MM.1S (cell line): ENCODE measurements at regions not wholly inside any gene's neighbourhood (a gene's known extent, or its start where the extent isn't known, plus 50 kb on each side); places are given as distances from the start of the nearest gene placed in this dataset.

Experiments
- DNase-seq: peaks from one replicate; pipeline ENCODE4 v3.0.0-alpha.2; 2015
- H2AFZ ChIP-seq: fragments of 300-600 bp; sonication (generic); 2 replicates; pipeline ENCODE4 v1.6.0; 2016; ENCODE audit warnings: antibody characterized with exemption, low read length
- H3F3A ChIP-seq: fragments of 300-600 bp; sonication (generic); 2 replicates; pipeline ENCODE4 v1.6.1; 2016; ENCODE audit warnings: mild to moderate bottlenecking, antibody characterized with exemption, low read length, moderate library complexity, mixed read lengths; ENCODE audit not compliant: insufficient read depth
- H3K27ac ChIP-seq: fragments of 300-600 bp; sonication (generic); 2 replicates; pipeline ENCODE4 v1.5.1; 2016; ENCODE audit warnings: mild to moderate bottlenecking, low read length
- H3K27me3 ChIP-seq: fragments of 300-600 bp; sonication (generic); replicated peaks from 2 replicates; pipeline ENCODE4 v1.6.0; 2016; ENCODE audit warnings: low read length; ENCODE audit not compliant: insufficient read depth
- H3K36me3 ChIP-seq: fragments of 300-600 bp; sonication (generic); replicated peaks from 2 replicates; pipeline ENCODE4 v1.6.1; 2016; ENCODE audit warnings: mild to moderate bottlenecking, low read length, mixed read lengths; ENCODE audit not compliant: insufficient read depth
- H3K4me1 ChIP-seq: fragments of 300-600 bp; sonication (generic); 2 replicates; pipeline ENCODE4 v1.6.1; 2016; ENCODE audit warnings: low read length, mixed read lengths
- H3K4me2 ChIP-seq: fragments of 300-600 bp; sonication (generic); 2 replicates; pipeline ENCODE4 v1.6.0; 2016; ENCODE audit warnings: low read depth, low read length
- H3K4me3 ChIP-seq: fragments of 300-600 bp; sonication (generic); 2 replicates; pipeline ENCODE4 v1.5.1; 2016; ENCODE audit warnings: low read length, mixed read lengths
- H3K79me2 ChIP-seq: fragments of 300-600 bp; sonication (generic); 2 replicates; pipeline ENCODE4 v1.6.1; 2016; ENCODE audit warnings: mixed run types, low read length, mixed read lengths
- H3K9ac ChIP-seq: fragments of 300-600 bp; sonication (generic); 2 replicates; pipeline ENCODE4 v1.6.1; 2016; ENCODE audit warnings: low read length, mixed read lengths
- H3K9me2 ChIP-seq: fragments of 300-600 bp; sonication (generic); replicated peaks from 2 replicates; pipeline ENCODE4 v1.6.1; 2016; ENCODE audit warnings: mild to moderate bottlenecking, low read length, mixed read lengths; ENCODE audit not compliant: insufficient read depth
- H3K9me3 ChIP-seq: fragments of 300-600 bp; sonication (generic); replicated peaks from 2 replicates; pipeline ENCODE4 v1.6.1; 2016; ENCODE audit warnings: mild to moderate bottlenecking, low read length, mixed read lengths; ENCODE audit not compliant: insufficient read depth
- H4K20me1 ChIP-seq: fragments of 300-600 bp; sonication (generic); 2 replicates; pipeline ENCODE4 v1.6.1; 2016; ENCODE audit warnings: mild to moderate bottlenecking, low read length, moderate library complexity, mixed read lengths; ENCODE audit not compliant: insufficient read depth
- EZH2 ChIP-seq: fragments of 300-600 bp; sonication (generic); optimal IDR thresholded peaks from 2 replicates; pipeline ENCODE3; 2017; ENCODE audit warnings: low read depth, mild to moderate bottlenecking, antibody characterized with exemption, low read length, mixed read lengths
- EZH2phosphoT487 ChIP-seq: fragments of 300-600 bp; sonication (generic); IDR thresholded peaks from 2 replicates; pipeline ENCODE4 v1.6.1; 2018; ENCODE audit warnings: antibody characterized with exemption, low read length
- TF ChIP-seq, protein P1 (sequence below): fragments of 300-600 bp; sonication (generic); IDR thresholded peaks from 2 replicates; pipeline ENCODE4 v1.5.1; 2016; ENCODE audit warnings: antibody characterized with exemption, low read length, mixed read lengths

DNA sequence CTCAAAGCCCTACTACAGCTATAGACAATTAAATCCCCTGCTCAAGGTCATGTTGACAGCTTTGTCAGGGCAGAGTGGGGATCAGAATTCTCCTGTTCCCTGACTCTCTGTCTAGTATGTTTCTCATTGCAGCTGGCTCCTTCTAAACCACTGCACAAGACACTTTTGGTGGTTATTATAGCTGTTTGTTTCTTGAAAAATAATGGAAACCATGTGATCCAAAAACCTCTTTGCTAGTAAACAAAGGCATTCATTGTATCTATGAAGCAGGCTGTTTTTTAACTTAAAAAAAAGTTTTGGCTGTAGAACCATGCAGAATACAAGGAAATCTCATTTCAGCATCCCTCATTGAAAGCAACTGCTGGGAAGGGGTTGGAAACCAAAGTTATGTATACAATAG, 352.5 kb upstream of the EPHA4 start:
- no peak overlapping the region for H3K4me2 ChIP-seq
- H2AFZ ChIP-seq: no peak overlapping the region
- no peaks in the 10 kb centered on the region for H3F3A ChIP-seq
- no peaks in the 10 kb centered on the region for H3K79me2 ChIP-seq
- no peaks in the 10 kb centered on the region for H3K27me3 ChIP-seq
- no peak for DNase-seq
- no peak overlapping the region for H3K27ac ChIP-seq
- no peaks in the 10 kb centered on the region for H3K9me3 ChIP-seq
- no peak overlapping the region for H3K4me3 ChIP-seq
- H3K9me2 ChIP-seq: no peaks in the 10 kb centered on the region
- TF ChIP-seq EZH2 (no peak), EZH2phosphoT487 (no peak)
- TF ChIP-seq, protein P1, sequence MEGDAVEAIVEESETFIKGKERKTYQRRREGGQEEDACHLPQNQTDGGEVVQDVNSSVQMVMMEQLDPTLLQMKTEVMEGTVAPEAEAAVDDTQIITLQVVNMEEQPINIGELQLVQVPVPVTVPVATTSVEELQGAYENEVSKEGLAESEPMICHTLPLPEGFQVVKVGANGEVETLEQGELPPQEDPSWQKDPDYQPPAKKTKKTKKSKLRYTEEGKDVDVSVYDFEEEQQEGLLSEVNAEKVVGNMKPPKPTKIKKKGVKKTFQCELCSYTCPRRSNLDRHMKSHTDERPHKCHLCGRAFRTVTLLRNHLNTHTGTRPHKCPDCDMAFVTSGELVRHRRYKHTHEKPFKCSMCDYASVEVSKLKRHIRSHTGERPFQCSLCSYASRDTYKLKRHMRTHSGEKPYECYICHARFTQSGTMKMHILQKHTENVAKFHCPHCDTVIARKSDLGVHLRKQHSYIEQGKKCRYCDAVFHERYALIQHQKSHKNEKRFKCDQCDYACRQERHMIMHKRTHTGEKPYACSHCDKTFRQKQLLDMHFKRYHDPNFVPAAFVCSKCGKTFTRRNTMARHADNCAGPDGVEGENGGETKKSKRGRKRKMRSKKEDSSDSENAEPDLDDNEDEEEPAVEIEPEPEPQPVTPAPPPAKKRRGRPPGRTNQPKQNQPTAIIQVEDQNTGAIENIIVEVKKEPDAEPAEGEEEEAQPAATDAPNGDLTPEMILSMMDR: no peak
- no peaks in the 10 kb centered on the region for H3K4me1 ChIP-seq
- H4K20me1 ChIP-seq: no peaks in the 10 kb centered on the region
- no peaks in the 10 kb centered on the region for H3K36me3 ChIP-seq
- no peak overlapping the region for H3K9ac ChIP-seq

DNA sequence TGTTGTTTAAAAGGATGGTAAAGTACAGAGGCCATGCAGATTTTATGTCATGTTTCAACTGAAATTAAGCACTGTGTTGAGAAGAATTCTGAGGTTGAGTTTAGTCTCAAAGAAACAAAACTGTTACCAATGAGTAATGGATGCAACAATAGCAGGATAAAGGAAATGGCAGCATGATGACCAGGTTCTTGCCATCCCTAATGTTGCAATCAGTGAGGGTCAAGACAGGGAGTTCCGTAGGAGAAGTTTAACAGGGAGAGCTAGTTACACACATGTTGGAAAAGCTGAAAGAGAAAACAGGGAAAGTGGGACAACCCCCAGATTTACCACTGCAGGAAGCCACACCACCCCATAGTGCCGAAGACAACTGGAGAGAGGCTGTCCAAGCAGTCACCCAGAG, 343.8 kb upstream of the EPHA4 start:
- DNase-seq: no peak
- H2AFZ ChIP-seq: no peak overlapping the region
- H3K36me3 ChIP-seq: no peaks in the 10 kb centered on the region
- H3K79me2 ChIP-seq: no peaks in the 10 kb centered on the region
- no peaks in the 10 kb centered on the region for H3F3A ChIP-seq
- H4K20me1 ChIP-seq: no peaks in the 10 kb centered on the region
- H3K4me2 ChIP-seq: no peak overlapping the region
- no peaks in the 10 kb centered on the region for H3K9me2 ChIP-seq
- TF ChIP-seq EZH2: no peak
- TF ChIP-seq, protein P1: no peak
- TF ChIP-seq EZH2phosphoT487: no peak
- no peak overlapping the region for H3K27ac ChIP-seq
- no peak overlapping the region for H3K4me3 ChIP-seq
- H3K4me1 ChIP-seq: no peaks in the 10 kb centered on the region
- H3K27me3 ChIP-seq: no peaks in the 10 kb centered on the region
- no peaks in the 10 kb centered on the region for H3K9me3 ChIP-seq
- no peak overlapping the region for H3K9ac ChIP-seq

DNA sequence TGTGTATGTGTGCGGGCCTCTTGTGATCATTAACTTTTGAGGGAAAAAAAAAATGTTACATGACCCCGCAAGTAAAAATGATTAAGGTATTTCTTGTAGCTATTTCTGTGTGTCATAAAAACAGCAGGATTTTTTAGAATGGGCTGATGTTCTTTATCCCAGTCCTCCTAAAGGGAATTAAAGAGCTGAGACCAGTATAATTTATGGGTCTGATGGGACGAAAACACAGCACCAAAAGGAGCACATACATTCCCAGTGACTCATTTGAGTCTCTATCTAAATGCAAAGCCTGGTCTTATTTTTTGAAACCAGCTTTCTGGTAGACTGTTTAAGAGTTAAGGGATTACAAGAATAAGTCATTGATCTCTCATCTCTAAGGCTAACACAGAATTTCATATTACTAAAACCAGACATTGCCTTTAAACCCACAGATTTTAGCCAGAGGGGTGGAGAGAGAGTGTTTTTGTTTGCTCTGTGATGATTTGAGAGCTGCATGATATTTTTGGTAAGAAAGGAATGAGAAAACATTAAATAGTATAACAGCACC, 342.3 kb upstream of the EPHA4 start:
- no peaks in the 10 kb centered on the region for H3K27me3 ChIP-seq

More for the DNA sequence above, 342.3 kb upstream of the EPHA4 start:
- Histone ChIP-seq H3K4me3 (no peak overlapping the region), H2AFZ (no peak overlapping the region), H4K20me1 (no peaks in the 10 kb centered on the region), H3K27ac (no peak overlapping the region), H3K4me2 (no peak overlapping the region), H3F3A (no peaks in the 10 kb centered on the region), H3K79me2 (no peaks in the 10 kb centered on the region), H3K9me3 (no peaks in the 10 kb centered on the region), H3K36me3 (no peaks in the 10 kb centered on the region), H3K9me2 (no peaks in the 10 kb centered on the region), H3K4me1 (no peaks in the 10 kb centered on the region), H3K9ac (no peak overlapping the region)
- no peak for DNase-seq
- TF ChIP-seq, protein P1: no peak
